Lower lobe of right lung (tissue), 2 donors: ENCODE measurements at regions not wholly inside any gene's neighbourhood (a gene's known extent, or its start where the extent isn't known, plus 50 kb on each side); places are given as distances from the start of the nearest gene placed in this dataset.

Experiments used
- ATAC-seq, 2 donors: fragments of 200-7000 bp; cut with Tn5 transposase; one replicate each; pipeline ENCODE4 v1.9.1; 2020 to 2022; ENCODE audit warnings: mild to moderate bottlenecking in 2 of 2, moderate library complexity in 2 of 2
- DNase-seq: peaks from one replicate; pipeline ENCODE4 v3.0.0-alpha.2; 2020
- H3K27ac ChIP-seq: fragments of 200-600 bp; one replicate; pipeline ENCODE4 v1.8.0; 2022
- H3K27me3 ChIP-seq: fragments of 200-600 bp; one replicate; pipeline ENCODE4 v1.8.0; 2022; ENCODE audit warnings: low read depth
- H3K36me3 ChIP-seq: fragments of 200-600 bp; one replicate; pipeline ENCODE4 v1.8.0; 2022; ENCODE audit warnings: mild to moderate bottlenecking
- H3K4me1 ChIP-seq: fragments of 200-600 bp; one replicate; pipeline ENCODE4 v1.8.0; 2022
- H3K4me3 ChIP-seq: fragments of 200-600 bp; one replicate; pipeline ENCODE4 v1.8.0; 2022; ENCODE audit warnings: mild to moderate bottlenecking
- H3K9me3 ChIP-seq: fragments of 200-600 bp; one replicate; pipeline ENCODE4 v1.8.0; 2022
- intact Hi-C: fragments of 100-400 bp; cut with DNase I; formaldehyde crosslinking; loops from one replicate; pipeline ENCODE4 v1.11.0; 2022
- TF ChIP-seq, protein P1 (sequence below): fragments of 200-600 bp; IDR thresholded peaks from one replicate; pipeline ENCODE4 v1.8.0; 2022; ENCODE audit warnings: antibody characterized with exemption, mild to moderate bottlenecking
- donor health status: DM: no; HTN: yes; CAD: no; lungs with severe emphysema.

DNA sequence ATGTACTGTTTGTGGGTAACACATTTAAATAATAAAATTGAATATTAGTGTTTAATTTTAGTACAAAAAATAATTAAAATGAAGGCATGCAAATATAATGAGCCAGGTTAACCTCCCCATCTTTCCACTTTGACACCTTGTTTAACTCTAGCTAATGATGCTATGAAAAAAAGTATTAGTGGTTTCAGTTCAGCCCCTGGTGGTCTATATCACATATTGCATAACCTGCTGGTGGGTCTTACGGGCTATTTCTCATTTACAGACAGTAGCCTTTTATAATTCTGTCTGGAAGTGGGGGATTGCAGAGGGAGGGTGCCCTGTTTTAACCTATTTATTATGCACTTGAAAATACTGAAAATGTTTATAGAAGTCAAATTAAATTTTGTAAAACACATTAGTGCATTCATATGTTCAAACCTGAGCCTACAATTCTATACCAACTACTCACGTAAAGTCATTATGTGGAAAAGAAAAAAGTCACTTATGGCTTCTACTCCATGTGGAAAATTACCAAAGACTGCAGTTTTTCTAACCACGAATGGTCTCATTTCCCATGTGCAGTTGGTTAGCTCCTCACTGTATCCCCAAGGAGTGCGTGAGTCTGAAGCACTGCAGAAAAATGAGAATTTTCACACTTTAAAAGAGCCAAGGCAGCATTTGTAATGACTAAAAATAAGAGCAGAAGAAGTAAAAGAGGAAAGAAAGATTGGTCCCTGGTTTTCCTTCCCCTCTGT, 381.0 kb downstream of the MTX2 start:
- no peak for ATAC-seq
- Histone ChIP-seq H3K4me1 (no peaks in the 10 kb centered on the region), H3K9me3 (no peaks in the 10 kb centered on the region), H3K27ac (no peak overlapping the region), H3K36me3 (no peaks in the 10 kb centered on the region), H3K4me3 (no peak overlapping the region), H3K27me3 (peaks cover 15% of the 10 kb centered on the region)
- no peak for DNase-seq
- intact Hi-C loops, result loop anchor here (5.0 kb wide), 1 partner anchor 523 kb away; the partner anchor contains the start of gene HOXD8
- TF ChIP-seq, protein P1, sequence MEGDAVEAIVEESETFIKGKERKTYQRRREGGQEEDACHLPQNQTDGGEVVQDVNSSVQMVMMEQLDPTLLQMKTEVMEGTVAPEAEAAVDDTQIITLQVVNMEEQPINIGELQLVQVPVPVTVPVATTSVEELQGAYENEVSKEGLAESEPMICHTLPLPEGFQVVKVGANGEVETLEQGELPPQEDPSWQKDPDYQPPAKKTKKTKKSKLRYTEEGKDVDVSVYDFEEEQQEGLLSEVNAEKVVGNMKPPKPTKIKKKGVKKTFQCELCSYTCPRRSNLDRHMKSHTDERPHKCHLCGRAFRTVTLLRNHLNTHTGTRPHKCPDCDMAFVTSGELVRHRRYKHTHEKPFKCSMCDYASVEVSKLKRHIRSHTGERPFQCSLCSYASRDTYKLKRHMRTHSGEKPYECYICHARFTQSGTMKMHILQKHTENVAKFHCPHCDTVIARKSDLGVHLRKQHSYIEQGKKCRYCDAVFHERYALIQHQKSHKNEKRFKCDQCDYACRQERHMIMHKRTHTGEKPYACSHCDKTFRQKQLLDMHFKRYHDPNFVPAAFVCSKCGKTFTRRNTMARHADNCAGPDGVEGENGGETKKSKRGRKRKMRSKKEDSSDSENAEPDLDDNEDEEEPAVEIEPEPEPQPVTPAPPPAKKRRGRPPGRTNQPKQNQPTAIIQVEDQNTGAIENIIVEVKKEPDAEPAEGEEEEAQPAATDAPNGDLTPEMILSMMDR, result no peak

DNA sequence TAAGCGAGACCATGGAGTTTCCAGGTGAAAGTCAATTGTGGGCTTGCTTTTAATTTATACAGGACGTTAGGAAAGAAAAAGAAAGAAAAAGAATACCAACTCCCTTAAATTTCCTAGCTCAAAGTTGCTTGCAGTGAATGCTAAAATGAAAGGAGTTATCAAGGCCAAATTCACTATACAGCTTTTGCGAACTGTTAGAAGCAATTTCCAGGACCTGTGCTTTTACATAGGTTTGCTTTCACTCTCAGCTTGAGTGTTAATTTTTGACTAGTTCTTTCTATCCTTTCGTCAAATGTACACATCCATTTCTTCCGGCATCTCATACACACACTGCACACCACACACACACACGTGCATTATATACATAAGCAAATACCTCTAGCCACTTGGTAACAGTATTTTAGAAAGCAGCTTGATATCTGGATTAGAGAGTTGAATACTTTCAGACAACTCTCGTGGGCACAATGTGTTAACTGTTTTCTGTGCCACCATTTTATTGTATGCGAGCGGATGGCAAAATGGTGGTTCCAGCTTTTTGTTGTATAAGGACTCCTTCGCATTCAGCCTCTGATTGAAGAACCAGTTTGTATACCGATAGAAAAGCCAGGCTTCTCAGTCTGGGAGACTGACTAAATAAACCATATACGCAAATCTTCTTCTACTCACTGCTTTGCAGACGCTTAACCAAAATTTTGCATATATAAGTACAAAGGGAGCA, 381.8 kb downstream of the MTX2 start:
- ATAC-seq (no peak), DNase-seq (no peak)
- H3K27me3 ChIP-seq, result peaks cover 14% of the 10 kb centered on the region
- TF ChIP-seq, protein P1, result no peak
- H3K9me3 ChIP-seq, result no peaks in the 10 kb centered on the region
- intact Hi-C loops, result loop anchor here (5.0 kb wide), 1 partner anchor 524 kb away; the partner anchor contains the start of gene HOXD8
- H3K36me3 ChIP-seq, result no peaks in the 10 kb centered on the region
- no peak overlapping the region for H3K4me3 ChIP-seq
- H3K4me1 ChIP-seq, result no peaks in the 10 kb centered on the region
- no peak overlapping the region for H3K27ac ChIP-seq

DNA sequence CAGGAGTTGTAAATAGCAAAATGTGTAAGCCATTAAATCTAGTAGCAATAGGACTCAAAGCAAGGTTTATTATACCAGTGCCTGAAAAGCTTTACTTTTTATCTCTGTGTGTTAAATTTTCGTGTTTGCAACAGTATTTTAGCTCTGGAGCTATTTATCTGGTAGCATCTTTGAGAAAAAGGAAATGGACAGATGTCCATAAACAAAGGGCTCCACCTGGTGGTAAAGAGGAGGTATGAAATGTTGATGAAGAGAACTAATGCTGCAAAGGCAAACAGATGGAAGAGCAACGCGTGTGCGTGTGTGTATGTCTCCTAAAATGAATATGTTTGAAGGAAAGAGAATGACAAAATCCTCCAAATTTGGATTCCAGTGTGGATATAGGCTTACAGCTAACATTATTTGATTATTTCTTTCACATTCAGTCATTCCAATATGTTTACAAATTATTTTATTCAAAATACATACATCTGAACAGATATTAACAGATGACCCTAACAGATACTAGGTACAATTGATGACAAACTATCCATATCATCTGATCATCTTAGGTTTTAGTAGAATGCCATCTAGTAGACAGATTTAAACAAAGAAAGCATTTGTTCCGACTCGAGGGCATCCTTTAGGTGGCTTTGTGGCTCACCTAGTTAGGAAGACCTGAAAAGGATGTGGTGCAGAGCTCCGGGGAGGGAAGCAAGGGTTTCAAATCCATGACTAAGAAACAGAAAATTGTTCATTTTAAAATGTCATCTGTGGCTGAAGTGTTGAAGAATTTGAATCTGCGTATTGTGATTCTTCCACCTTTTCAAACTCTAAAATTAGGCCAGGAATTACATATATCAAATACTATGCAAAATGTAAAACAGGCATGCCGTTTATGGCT, 383.3 kb downstream of the MTX2 start:
- peak in 1 of 2 donors; percentile 75 for ATAC-seq
- intact Hi-C loops, result loop anchor here (5.0 kb wide), 1 partner anchor 525 kb away; the partner anchor contains the start of gene HOXD8
- Histone ChIP-seq H3K36me3 (no peaks in the 10 kb centered on the region), H3K27me3 (peaks cover 8% of the 10 kb centered on the region), H3K4me3 (no peak overlapping the region), H3K9me3 (no peaks in the 10 kb centered on the region), H3K4me1 (no peaks in the 10 kb centered on the region), H3K27ac (no peak overlapping the region)
- no peak for DNase-seq
- TF ChIP-seq, protein P1, result peak; percentile 78

DNA sequence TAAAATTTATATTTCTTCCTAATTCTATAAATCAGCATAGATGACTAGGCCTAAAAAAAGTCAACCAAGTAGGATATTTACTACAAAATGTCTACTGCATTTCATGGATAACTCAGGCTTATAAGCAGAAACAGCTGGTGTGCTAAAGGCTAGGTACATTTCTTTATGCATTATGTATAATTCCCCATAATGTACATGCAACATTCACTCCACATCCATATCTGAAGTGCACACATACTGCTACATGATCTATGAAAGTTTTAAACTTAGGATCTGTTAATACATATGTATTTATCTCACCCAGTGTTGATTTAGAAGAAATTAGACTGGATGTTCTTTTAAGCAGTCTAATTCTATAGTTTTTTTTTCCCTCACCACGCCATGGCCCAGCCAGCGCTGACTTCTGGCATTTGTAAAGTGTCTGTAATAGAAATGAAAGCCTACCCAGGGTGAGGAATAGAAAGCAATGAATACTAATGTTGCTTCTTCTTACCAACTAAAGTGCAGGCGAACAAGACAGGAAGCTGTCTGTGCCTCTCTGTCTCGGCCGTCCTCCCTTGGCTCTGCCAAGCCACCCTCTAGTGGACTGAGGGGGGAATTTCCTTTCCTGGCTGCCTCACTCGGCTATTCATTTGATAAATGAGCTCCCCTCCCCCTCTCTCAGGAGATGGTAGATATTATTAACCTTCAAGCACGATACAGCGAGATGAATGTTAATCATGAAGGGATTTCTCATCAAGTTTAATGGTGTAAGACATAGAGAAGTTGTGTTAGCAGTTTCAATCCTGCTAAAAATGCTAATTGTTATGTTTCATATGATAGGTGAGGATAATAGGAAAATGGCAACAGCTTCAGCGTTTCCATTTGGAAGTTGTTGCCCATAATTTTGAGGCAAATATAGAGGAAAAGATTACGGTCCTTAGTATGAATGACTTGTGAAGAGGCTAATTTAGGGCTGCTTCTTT, 384.5 kb downstream of the MTX2 start:
- H3K36me3 ChIP-seq, result no peaks in the 10 kb centered on the region

More for the DNA sequence above, 384.5 kb downstream of the MTX2 start:
- TF ChIP-seq, protein P1, result peak; percentile 53
- Histone ChIP-seq H3K9me3 (no peaks in the 10 kb centered on the region), H3K4me1 (no peaks in the 10 kb centered on the region), H3K27ac (no peak overlapping the region), H3K27me3 (no peaks in the 10 kb centered on the region), H3K4me3 (no peak overlapping the region)
- DNase-seq (no peak), ATAC-seq (peak; percentile 73 to 75)
- intact Hi-C loops, result loop anchor here (5.0 kb wide), 1 partner anchor 526 kb away; the partner anchor contains the start of gene HOXD8
